ENCODE measurements at regions not wholly inside any gene's neighbourhood (a gene's known extent, or its start where the extent isn't known, plus 50 kb on each side); places are given as distances from the start of the nearest gene placed in this dataset.

GRCh38 chr1:239826736-239827135, 264.9 kb upstream of the FMN2 start:
- TF ChIP-seq CTCF (IDR thresholded peaks at IDR 0.05) (no peak), EP300 (IDR thresholded peaks at IDR 0.05) (no peak)

Data from suprapubic skin (tissue), 3 donors.